ENCODE measurements at regions not wholly inside any gene's neighbourhood (a gene's known extent, or its start where the extent isn't known, plus 50 kb on each side); places are given as distances from the start of the nearest gene placed in this dataset.

DNA sequence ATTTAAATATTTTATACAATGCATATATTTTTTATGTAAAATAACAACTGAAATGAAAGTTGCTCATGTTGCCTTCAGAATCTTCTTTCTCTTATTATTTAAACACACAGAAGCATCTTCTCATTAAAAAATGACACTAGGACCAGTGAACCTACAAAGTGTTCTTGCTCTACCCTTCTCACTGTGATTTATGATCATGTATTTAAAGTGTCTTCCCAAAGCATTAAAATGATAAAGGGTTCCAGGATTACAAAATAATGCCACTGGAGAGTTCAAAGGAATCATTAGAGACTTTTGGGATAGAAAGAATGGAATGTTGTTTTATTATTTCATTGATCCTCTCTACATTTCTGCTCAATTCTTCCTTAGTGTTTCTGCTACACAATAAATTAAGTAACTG, 643.6 kb upstream of the SLITRK1 start:
- TF ChIP-seq ZFX (IDR thresholded peaks at IDR 0.05), result no peak
- no peak overlapping the region for H3K27ac ChIP-seq

DNA sequence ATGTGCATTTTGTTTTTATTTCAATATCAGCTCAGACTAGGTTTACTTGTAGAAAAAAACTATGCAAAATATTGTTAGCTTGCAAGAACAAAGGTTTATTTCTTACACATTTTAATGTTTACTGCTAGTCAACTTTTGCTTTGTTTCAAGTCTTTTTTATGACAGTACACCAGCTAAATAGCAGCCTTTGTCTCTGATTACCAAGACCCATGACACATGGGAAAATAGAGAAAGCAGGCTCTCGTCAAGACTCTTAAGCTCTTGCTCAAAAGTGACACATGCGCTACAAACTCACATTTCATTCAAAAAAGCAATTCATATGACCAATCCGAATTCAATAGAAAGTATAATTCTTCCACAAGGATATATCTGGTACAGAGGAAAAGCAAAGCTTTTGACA, 642.3 kb upstream of the SLITRK1 start:
- no peak overlapping the region for H3K27ac ChIP-seq
- TF ChIP-seq, protein P1, sequence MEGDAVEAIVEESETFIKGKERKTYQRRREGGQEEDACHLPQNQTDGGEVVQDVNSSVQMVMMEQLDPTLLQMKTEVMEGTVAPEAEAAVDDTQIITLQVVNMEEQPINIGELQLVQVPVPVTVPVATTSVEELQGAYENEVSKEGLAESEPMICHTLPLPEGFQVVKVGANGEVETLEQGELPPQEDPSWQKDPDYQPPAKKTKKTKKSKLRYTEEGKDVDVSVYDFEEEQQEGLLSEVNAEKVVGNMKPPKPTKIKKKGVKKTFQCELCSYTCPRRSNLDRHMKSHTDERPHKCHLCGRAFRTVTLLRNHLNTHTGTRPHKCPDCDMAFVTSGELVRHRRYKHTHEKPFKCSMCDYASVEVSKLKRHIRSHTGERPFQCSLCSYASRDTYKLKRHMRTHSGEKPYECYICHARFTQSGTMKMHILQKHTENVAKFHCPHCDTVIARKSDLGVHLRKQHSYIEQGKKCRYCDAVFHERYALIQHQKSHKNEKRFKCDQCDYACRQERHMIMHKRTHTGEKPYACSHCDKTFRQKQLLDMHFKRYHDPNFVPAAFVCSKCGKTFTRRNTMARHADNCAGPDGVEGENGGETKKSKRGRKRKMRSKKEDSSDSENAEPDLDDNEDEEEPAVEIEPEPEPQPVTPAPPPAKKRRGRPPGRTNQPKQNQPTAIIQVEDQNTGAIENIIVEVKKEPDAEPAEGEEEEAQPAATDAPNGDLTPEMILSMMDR (conservative IDR thresholded peaks at IDR 0.05), result no peak
- no peak for TF ChIP-seq ZFX (IDR thresholded peaks at IDR 0.05)

DNA sequence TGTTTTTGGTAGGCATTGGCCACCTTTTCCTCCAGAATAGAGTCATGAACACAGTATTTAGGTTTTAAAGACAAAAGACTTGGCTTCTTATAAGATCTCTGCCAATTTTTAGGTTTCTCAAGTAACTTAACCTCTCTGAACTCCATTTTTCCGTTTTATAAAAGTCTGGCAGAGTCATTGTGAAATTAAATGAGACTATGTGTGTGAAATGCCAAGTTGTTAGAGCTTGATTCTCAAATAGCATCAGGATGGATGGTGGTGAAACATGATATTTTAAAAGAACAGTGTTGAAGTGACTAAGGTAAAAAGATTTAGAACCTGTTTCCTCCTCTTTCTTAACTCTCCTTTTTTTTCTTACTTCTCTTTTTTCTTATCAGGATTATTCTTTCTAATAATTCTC, 617.7 kb upstream of the SLITRK1 start:
- H3K27ac ChIP-seq, result no peak overlapping the region
- TF ChIP-seq, protein P1 (conservative IDR thresholded peaks at IDR 0.05), result no peak
- TF ChIP-seq ZFX (IDR thresholded peaks at IDR 0.05), result no peak

DNA sequence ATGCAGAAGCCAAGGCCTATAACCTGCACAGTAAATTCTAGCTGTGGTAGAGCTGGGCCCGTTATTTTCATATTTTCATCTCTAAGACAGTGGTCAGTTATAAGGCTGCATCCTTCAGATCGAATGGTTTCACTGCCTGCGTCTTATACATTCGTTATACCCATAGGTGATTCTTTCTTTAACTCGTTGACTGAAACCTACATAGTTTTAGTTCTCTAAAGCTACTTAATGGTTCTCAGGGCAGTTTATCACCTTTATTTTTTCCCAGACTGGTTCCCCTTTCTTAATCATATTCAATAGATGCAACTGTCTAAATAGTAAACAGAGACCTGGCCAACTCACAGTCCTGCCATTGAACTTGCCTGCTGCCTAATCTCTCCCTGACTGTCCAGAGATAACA, 615.3 kb upstream of the SLITRK1 start:
- H3K27ac ChIP-seq, result no peak overlapping the region
- TF ChIP-seq ZFX (IDR thresholded peaks at IDR 0.05), result no peak
- TF ChIP-seq, protein P1 (conservative IDR thresholded peaks at IDR 0.05), result no peak

DNA sequence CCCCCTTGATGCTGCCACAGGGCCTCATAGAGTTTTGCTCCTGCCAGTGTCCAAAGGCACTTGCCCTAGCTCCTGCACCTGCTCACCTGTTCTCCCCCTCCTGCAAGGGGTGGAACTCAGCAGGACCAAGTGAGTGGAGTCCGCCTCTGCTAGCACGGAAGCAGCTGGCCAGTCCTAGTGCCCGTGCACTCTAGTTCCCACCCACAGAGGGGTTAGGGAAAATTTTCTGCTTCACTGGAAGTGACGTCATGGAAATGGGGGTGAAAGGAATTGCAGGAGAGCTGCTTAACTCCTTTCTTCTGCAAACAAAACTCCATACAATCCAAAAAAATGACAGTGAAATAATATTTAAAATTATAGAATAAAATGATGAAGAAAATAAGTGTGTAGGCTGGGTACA, 609.7 kb upstream of the SLITRK1 start:
- TF ChIP-seq, protein P1 (conservative IDR thresholded peaks at IDR 0.05), result no peak
- no peak for TF ChIP-seq ZFX (IDR thresholded peaks at IDR 0.05)
- H3K27ac ChIP-seq, result no peak overlapping the region

DNA sequence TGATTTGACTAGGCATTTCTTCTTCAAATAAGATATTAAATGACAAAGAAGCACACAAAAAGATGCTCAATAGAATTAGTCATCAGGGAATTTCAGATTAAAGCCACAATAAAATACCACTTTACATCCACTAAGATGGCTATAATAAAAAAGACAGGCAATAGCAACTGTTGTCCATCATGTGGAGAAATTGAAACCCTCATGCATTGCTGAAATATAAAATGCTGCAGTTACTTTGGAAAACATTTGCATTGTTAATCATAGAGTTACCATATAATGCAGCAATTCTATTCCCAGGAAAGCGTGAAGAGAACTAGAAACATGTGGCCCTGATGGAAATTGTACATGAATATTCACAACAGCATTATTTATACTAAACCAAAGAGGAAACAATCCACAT, 605.5 kb upstream of the SLITRK1 start:
- TF ChIP-seq, protein P1 (conservative IDR thresholded peaks at IDR 0.05), result no peak
- no peak for TF ChIP-seq ZFX (IDR thresholded peaks at IDR 0.05)
- H3K27ac ChIP-seq, result no peak overlapping the region

DNA sequence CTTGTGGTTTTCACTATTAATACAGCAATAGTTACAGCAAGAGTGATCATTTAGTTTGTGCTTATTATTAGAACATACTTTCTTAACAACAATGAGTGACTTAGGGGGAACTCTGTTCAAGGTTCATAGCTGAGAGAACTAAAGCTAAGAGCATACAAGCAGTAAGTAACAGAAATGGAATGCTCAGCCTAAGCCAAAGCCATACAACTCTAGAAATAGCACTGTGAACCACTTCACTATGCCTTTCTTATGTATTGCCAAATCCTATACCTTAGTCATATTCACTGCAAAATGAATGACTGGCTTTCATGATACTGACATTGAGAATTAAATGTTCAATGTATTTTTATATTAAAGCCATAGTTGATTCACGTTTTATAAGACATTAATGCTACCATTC, 599.7 kb upstream of the SLITRK1 start:
- TF ChIP-seq ZFX (IDR thresholded peaks at IDR 0.05), result no peak
- TF ChIP-seq, protein P1 (conservative IDR thresholded peaks at IDR 0.05), result no peak
- H3K27ac ChIP-seq, result no peak overlapping the region

DNA sequence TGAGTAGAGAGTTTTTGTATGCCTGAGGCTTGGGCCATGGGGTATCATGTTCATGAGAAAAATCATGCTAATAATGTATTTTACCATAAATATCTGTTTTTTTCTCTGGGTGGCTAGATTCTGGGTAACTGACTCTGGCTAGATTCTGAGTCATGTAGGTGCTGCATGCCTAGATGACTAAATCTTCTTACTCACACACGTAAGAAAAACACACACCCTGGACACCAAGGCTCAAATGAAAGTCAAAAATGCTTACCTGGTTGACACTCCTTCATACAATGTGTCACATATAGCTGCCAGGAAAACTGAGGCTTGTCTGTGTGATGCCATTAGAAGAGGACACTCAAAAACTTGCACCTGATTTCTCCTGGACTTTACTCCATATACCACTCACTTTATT, 597.4 kb upstream of the SLITRK1 start:
- TF ChIP-seq, protein P1 (conservative IDR thresholded peaks at IDR 0.05), result no peak
- TF ChIP-seq ZFX (IDR thresholded peaks at IDR 0.05), result no peak
- no peak overlapping the region for H3K27ac ChIP-seq
